HepG2 (cell line): ENCODE measurements at regions not wholly inside any gene's neighbourhood (a gene's known extent, or its start where the extent isn't known, plus 50 kb on each side); places are given as distances from the start of the nearest gene placed in this dataset.

Experiments
- ATAC-seq: fragments of 200-7000 bp; cut with Tn5 transposase; 3 replicates; pipeline ENCODE4 v1.9.1; 2020; ENCODE audit warnings: mild to moderate bottlenecking, moderate library complexity
- BruUV-seq: library from RNA; stranded (reverse); fragments of 400-500 nt; replicated peaks from 2 replicates; lab custom pipeline; 2021; lab: Mats Ljungman, UMichigan
- CTCF ChIA-PET: fragments of 300-600 bp; formaldehyde crosslinking; extraction: SDS; loops from one replicate; lab custom pipeline; 2021; ENCODE audit warnings: low total read pairs, inconsistent platforms, low intra/inter-chr PET ratio; lab: Yijun Ruan, JAX
- POLR2A ChIA-PET: fragments of 350-600 bp; sonication (Branson Sonifier 250); formaldehyde crosslinking; loops from one replicate; lab custom pipeline; 2020; ENCODE audit warnings: antibody characterized with exemption, inconsistent platforms; lab: Yijun Ruan, JAX
- DNase-seq: peaks from one replicate; pipeline ENCODE4 v3.0.0-alpha.2; 2015; ENCODE audit warnings: low spot score
- FAIRE-seq: peaks from 3 replicates; lab custom pipeline; 2011; peaks lifted over from hg19 to GRCh38; lab: Jason Lieb, UNC
- H2AFZ ChIP-seq: one replicate; pipeline ENCODE4 v1.6.1; 2011; ENCODE audit warnings: low read length, inconsistent platforms
- H3K27ac ChIP-seq: fragments of 300-600 bp; 3 replicates; pipeline ENCODE4 v1.8.0; 2011; ENCODE audit warnings: mixed run types, mild to moderate bottlenecking, mixed read lengths, low read length, inconsistent platforms; ENCODE audit not compliant: insufficient read depth; ENCODE audit errors: extremely low read length
- H3K27me3 ChIP-seq, 2 experiments: fragments of 200-600 bp in 1 of 2; 2 replicates in 1 of 2; 3 replicates in 1 of 2; pipeline versions ENCODE4 v1.6.0 to v1.8.0; 2011; ENCODE audit warnings: low read length in 2 of 2, mild to moderate bottlenecking in 2 of 2, moderate library complexity in 2 of 2, inconsistent platforms in 1 of 2; ENCODE audit not compliant: insufficient read depth in 2 of 2, control insufficient read depth in 1 of 2
- H3K36me3 ChIP-seq, 2 experiments: fragments of 200-600 bp in 1 of 2; replicated peaks in 1 of 2; 2 replicates in 1 of 2; 3 replicates in 1 of 2; pipeline versions ENCODE4 v1.5.1 to v1.8.0; 2011; ENCODE audit warnings: low read length in 2 of 2, inconsistent platforms in 1 of 2; ENCODE audit not compliant: insufficient read depth in 2 of 2, control insufficient read depth in 1 of 2
- H3K4me1 ChIP-seq: 2 replicates; pipeline ENCODE4 v1.5.1; 2012; ENCODE audit warnings: low read length, inconsistent platforms; ENCODE audit not compliant: insufficient read depth
- H3K4me2 ChIP-seq: 2 replicates; pipeline ENCODE4 v1.6.0; 2011; ENCODE audit warnings: low read depth, low read length, inconsistent platforms
- H3K4me3 ChIP-seq, 3 experiments: fragments of 200-600 bp in 1 of 3; sonication (generic), shearing (Covaris generic) in 1 of 3; replicated peaks in 1 of 3; 2 replicates each; pipeline ENCODE4 v1.5.1; 2011 to 2016; ENCODE audit warnings: low read length in 3 of 3, inconsistent platforms in 2 of 3, low read depth in 2 of 3, mild to moderate bottlenecking in 2 of 3, control low read depth in 1 of 3, mixed read lengths in 1 of 3; ENCODE audit not compliant: insufficient read depth in 1 of 3
- H3K79me2 ChIP-seq: one replicate; pipeline ENCODE4 v1.6.1; 2011; ENCODE audit warnings: low read length, inconsistent platforms; ENCODE audit not compliant: insufficient read depth
- H3K9ac ChIP-seq: 2 replicates; pipeline ENCODE4 v1.6.0; 2011; ENCODE audit warnings: mild to moderate bottlenecking, low read depth, low read length, inconsistent platforms; ENCODE audit not compliant: insufficient read depth
- H3K9me3 ChIP-seq: 2 replicates; pipeline ENCODE4 v1.5.1; 2012; ENCODE audit warnings: mild to moderate bottlenecking, low read length
- H4K20me1 ChIP-seq: 2 replicates; pipeline ENCODE4 v1.6.0; 2011; ENCODE audit warnings: inconsistent platforms, mild to moderate bottlenecking, low read length, moderate library complexity; ENCODE audit not compliant: insufficient read depth
- ADNP ChIP-seq: sonication (generic); formaldehyde crosslinking; IDR thresholded peaks from 2 replicates; pipeline ENCODE4 v1.4.0; 2020; ENCODE audit warnings: missing genetic modification reagents
- ARNTL ChIP-seq: sonication (generic); formaldehyde crosslinking; IDR thresholded peaks from 2 replicates; pipeline ENCODE4 v1.4.0; 2020; ENCODE audit warnings: mild to moderate bottlenecking, missing genetic modification reagents
- CC2D1A ChIP-seq: sonication (generic); formaldehyde crosslinking; IDR thresholded peaks from 2 replicates; pipeline ENCODE4 v1.8.1; 2023; ENCODE audit warnings: mild to moderate bottlenecking, missing genetic modification reagents
- CEBPB ChIP-seq: IDR thresholded peaks from 2 replicates; pipeline ENCODE4 v1.6.1; 2011; ENCODE audit warnings: low read depth, low read length, improper control_type of control experiment, borderline replicate concordance
- HHEX ChIP-seq: IDR thresholded peaks from 2 replicates; pipeline ENCODE4 v1.6.1; 2016; ENCODE audit warnings: control low read depth
- POGZ ChIP-seq: sonication (generic); formaldehyde crosslinking; IDR thresholded peaks from 2 replicates; pipeline ENCODE4 v1.4.0; 2020; ENCODE audit warnings: mild to moderate bottlenecking, missing genetic modification reagents
- SETDB1 ChIP-seq: sonication (generic); formaldehyde crosslinking; IDR thresholded peaks from 2 replicates; pipeline ENCODE4 v1.5.1; 2020; ENCODE audit warnings: missing genetic modification reagents, mild to moderate bottlenecking, borderline replicate concordance
- TRIM22 ChIP-seq: fragments of 450-650 bp; IDR thresholded peaks from 2 replicates; pipeline ENCODE4 v1.6.1; 2017
- TRIM24 ChIP-seq: sonication (generic); formaldehyde crosslinking; IDR thresholded peaks from 2 replicates; pipeline ENCODE4 v1.8.0; 2022; ENCODE audit warnings: mild to moderate bottlenecking, missing genetic modification reagents
- ZNF44 ChIP-seq: sonication (generic); formaldehyde crosslinking; IDR thresholded peaks from 2 replicates; pipeline ENCODE4 v1.5.1; 2020; ENCODE audit warnings: mild to moderate bottlenecking, missing genetic modification reagents
- ZNF484 ChIP-seq: sonication (generic); formaldehyde crosslinking; IDR thresholded peaks from 2 replicates; pipeline ENCODE4 v1.5.1; 2020; ENCODE audit warnings: mild to moderate bottlenecking, low read depth, missing genetic modification reagents, borderline replicate concordance
- ZNF615 ChIP-seq: sonication (generic); formaldehyde crosslinking; IDR thresholded peaks from 2 replicates; pipeline ENCODE4 v1.5.0; 2020; ENCODE audit warnings: mild to moderate bottlenecking, missing genetic modification reagents, borderline replicate concordance
- ZNF646 ChIP-seq: sonication (generic); formaldehyde crosslinking; IDR thresholded peaks from 2 replicates; pipeline ENCODE4 v1.9.0; 2021; ENCODE audit warnings: mild to moderate bottlenecking, missing genetic modification reagents
- ZNF782 ChIP-seq: sonication (generic); formaldehyde crosslinking; IDR thresholded peaks from 2 replicates; pipeline ENCODE4 v1.4.0; 2020; ENCODE audit warnings: missing genetic modification reagents, mild to moderate bottlenecking, borderline replicate concordance
- WGBS: methylation state at CpG from one replicate; pipeline ENCODE4 v1.1.6; 2017; ENCODE audit warnings: low lambda C conversion rate; 5-methylcytosine and 5-hydroxymethylcytosine counted together
- in situ Hi-C: cut with HindIII; loops from 2 replicates; pipeline ENCODE4 v1.10.0; 2017; ENCODE audit warnings: low pct_unique_long_range_greater_than_20kb; ENCODE audit not compliant: extremely low pct_ligation_motif_present
- intact Hi-C: fragments of 100-400 bp; cut with micrococcal nuclease; formaldehyde crosslinking; loops from one replicate; pipeline ENCODE4 v1.10.0; 2022; ENCODE audit not compliant: unreplicated experiment

- intact Hi-C loops: no loop called here
- no peak for ATAC-seq
- POLR2A ChIA-PET: no interaction called here
- no peak for TF ChIP-seq ZNF484
- TF ChIP-seq ZNF615 (CRISPR knock-in tag): no peak
- no peak for TF ChIP-seq CC2D1A (CRISPR knock-in tag)
- no peak for TF ChIP-seq ZNF782 (CRISPR knock-in tag)
- no peak for TF ChIP-seq ARNTL (CRISPR knock-in tag)
- no peak for TF ChIP-seq CEBPB
- TF ChIP-seq SETDB1 (CRISPR knock-in tag): no peak
- no peak for TF ChIP-seq POGZ
- no peak for TF ChIP-seq ADNP (CRISPR knock-in tag)
- no peak for TF ChIP-seq ZNF44 (CRISPR knock-in tag)
- no peak for TF ChIP-seq HHEX
- 4% methylated on average over 5 of the region's 5 CpGs for WGBS
- BruUV-seq: no TSS peak
- no peak overlapping the region for H3K4me3 ChIP-seq
- in situ Hi-C loops: no loop called here
- H3K36me3 ChIP-seq: no peaks in the 10 kb centered on the region
- FAIRE-seq: no peak
- H3K9ac ChIP-seq: no peak overlapping the region
- no peak overlapping the region for H2AFZ ChIP-seq
- 0 out of 2 replicates have a peak, but pooled peaks cover 3% of the 10 kb centered on the region for H4K20me1 ChIP-seq
- no peak overlapping the region for H3K27ac ChIP-seq
- H3K4me2 ChIP-seq: no peak overlapping the region
- H3K4me1 ChIP-seq: no peaks in the 10 kb centered on the region
- no peaks in the 10 kb centered on the region for H3K9me3 ChIP-seq
- H3K27me3 ChIP-seq: peaks cover 3 to 14% of the 10 kb centered on the region in 2 experiments; a peak in 3 of 5 replicates
- no peak for DNase-seq
- CTCF ChIA-PET: no interaction called here
- H3K79me2 ChIP-seq: no peaks in the 10 kb centered on the region
These were observed 206.6 kb downstream of the TLE3 start for GRCh38 chr15:69891070-69891536.

- FAIRE-seq: no peak
- H3K79me2 ChIP-seq: no peaks in the 10 kb centered on the region
- H3K36me3 ChIP-seq: no peaks in the 10 kb centered on the region
- no peak overlapping the region for H3K27ac ChIP-seq
- no peak overlapping the region for H3K4me3 ChIP-seq
- ChIA-PET CTCF (no interaction called here), POLR2A (no interaction called here)
- H4K20me1 ChIP-seq: 0 out of 2 replicates have a peak, but pooled peaks cover 3% of the 10 kb centered on the region
- BruUV-seq: no TSS peak
- intact Hi-C loops: no loop called here
- in situ Hi-C loops: no loop called here
- H3K9ac ChIP-seq: no peak overlapping the region
- DNase-seq: no peak
- no peak for ATAC-seq
- H3K9me3 ChIP-seq: no peaks in the 10 kb centered on the region
- no peak overlapping the region for H3K4me2 ChIP-seq
- 5% methylated on average over 7 of the region's 7 CpGs for WGBS
- H2AFZ ChIP-seq: no peak overlapping the region
- H3K27me3 ChIP-seq: peaks cover 3 to 14% of the 10 kb centered on the region in 2 experiments; a peak in 3 of 5 replicates
- H3K4me1 ChIP-seq: no peaks in the 10 kb centered on the region
- TF ChIP-seq TRIM22 (no peak), ZNF646 (no peak), TRIM24 (CRISPR knock-in tag) (no peak)
These were observed 206.1 kb downstream of the TLE3 start for GRCh38 chr15:69891606-69892005.
